ENCODE measurements at regions not wholly inside any gene's neighbourhood (a gene's known extent, or its start where the extent isn't known, plus 50 kb on each side); places are given as distances from the start of the nearest gene placed in this dataset.

- TF ChIP-seq CTCF (IDR thresholded peaks at IDR 0.05): no peak
- no peak for TF ChIP-seq POLR2A (IDR thresholded peaks at IDR 0.05)
Observed at GRCh38 chr1:113190930-113191329, 117.9 kb downstream of the LRIG2 start.

All from thyroid gland (tissue), 4 donors.